Esophagus mucosa (tissue), 1 donor: ENCODE measurements at regions not wholly inside any gene's neighbourhood (a gene's known extent, or its start where the extent isn't known, plus 50 kb on each side); places are given as distances from the start of the nearest gene placed in this dataset.

Source experiments
- ATAC-seq: fragments of 200-7000 bp; cut with Tn5 transposase; one replicate; pipeline ENCODE4 v1.9.1; 2020
- donor health status: DM: yes; HTN: yes; CAD: no.

- no peak for ATAC-seq
These were observed 77.3 kb upstream of the NR2F2 start for GRCh38 chr15:96253006-96253747.

- ATAC-seq, result no peak
These were observed 76.3 kb upstream of the NR2F2 start for GRCh38 chr15:96254173-96254572.

- ATAC-seq, result no peak
These were observed 74.9 kb upstream of the NR2F2 start for GRCh38 chr15:96255599-96255998.

GRCh38 chr15:96261575-96262034 lies 68.9 kb upstream of the NR2F2 start:
- no peak for ATAC-seq

- ATAC-seq, result no peak
These were observed 68.4 kb upstream of the NR2F2 start for GRCh38 chr15:96262097-96262496.

GRCh38 chr15:96262549-96263489 lies 67.7 kb upstream of the NR2F2 start:
- ATAC-seq, result no peak

- ATAC-seq, result peak; percentile 91
These were observed 66.1 kb upstream of the NR2F2 start for GRCh38 chr15:96264351-96264798.

GRCh38 chr15:96264801-96265515 lies 65.5 kb upstream of the NR2F2 start:
- ATAC-seq, result no peak

GRCh38 chr15:96266456-96266855 lies 64.0 kb upstream of the NR2F2 start:
- no peak for ATAC-seq

GRCh38 chr15:96267463-96267862 lies 63.0 kb upstream of the NR2F2 start:
- ATAC-seq, result no peak

GRCh38 chr15:96268442-96269204 lies 61.9 kb upstream of the NR2F2 start:
- no peak for ATAC-seq

GRCh38 chr15:96270581-96271172 lies 59.8 kb upstream of the NR2F2 start:
- ATAC-seq, result peak; percentile 24

GRCh38 chr15:96272427-96272826 lies 58.1 kb upstream of the NR2F2 start:
- ATAC-seq, result no peak

GRCh38 chr15:96273317-96274086 lies 57.0 kb upstream of the NR2F2 start:
- ATAC-seq, result peak; percentile 100

- no peak for ATAC-seq
These were observed 56.4 kb upstream of the NR2F2 start for GRCh38 chr15:96274087-96274440.

GRCh38 chr15:96274698-96275097 lies 55.8 kb upstream of the NR2F2 start:
- ATAC-seq, result no peak

- ATAC-seq, result no peak
These were observed 53.9 kb upstream of the NR2F2 start for GRCh38 chr15:96276438-96277210.
